HFFc6 (cell line): ENCODE measurements at regions not wholly inside any gene's neighbourhood (a gene's known extent, or its start where the extent isn't known, plus 50 kb on each side); places are given as distances from the start of the nearest gene placed in this dataset.

Experiments used
- DNase-seq: peaks from one replicate; pipeline ENCODE4 v3.0.0-alpha.2; 2018
- H3K27ac Mint-ChIP-seq: 2 replicates; pipeline ENCODE4 v1.8.0; 2020; ENCODE audit warnings: mild to moderate bottlenecking, mixed read lengths
- H3K27me3 Mint-ChIP-seq: 2 replicates; pipeline ENCODE4 v1.8.0; 2021; ENCODE audit warnings: mild to moderate bottlenecking, moderate library complexity, mixed read lengths; ENCODE audit not compliant: insufficient read depth
- H3K36me3 Mint-ChIP-seq: 2 replicates; pipeline ENCODE4 v1.8.0; 2021; ENCODE audit warnings: low read depth, mixed read lengths
- H3K4me1 Mint-ChIP-seq: 2 replicates; pipeline ENCODE4 v1.8.0; 2020; ENCODE audit warnings: low read depth, mixed read lengths
- H3K4me3 Mint-ChIP-seq: 2 replicates; pipeline ENCODE4 v1.8.0; 2020; ENCODE audit warnings: mild to moderate bottlenecking, moderate library complexity, mixed read lengths
- H3K9me3 Mint-ChIP-seq: 2 replicates; pipeline ENCODE4 v1.8.0; 2020; ENCODE audit warnings: mild to moderate bottlenecking, mixed read lengths
- CTCF ChIP-seq: fragments of 200-600 bp; sonication (generic); IDR thresholded peaks from 2 replicates; pipeline ENCODE4 v1.5.0; 2021; ENCODE audit warnings: antibody characterized with exemption, mild to moderate bottlenecking

GRCh38 chr10:55509168-55509567, 708.1 kb upstream of the PCDH15 start:
- Mint-ChIP-seq H3K27ac (no peak overlapping the region), H3K36me3 (no peaks in the 10 kb centered on the region), H3K4me3 (peak overlapping the region; percentile 81), H3K27me3 (no peaks in the 10 kb centered on the region), H3K4me1 (no peaks in the 10 kb centered on the region), H3K9me3 (no peaks in the 10 kb centered on the region; the same call in none of the 2 replicates)
- no peak for DNase-seq
- TF ChIP-seq CTCF: no peak

GRCh38 chr10:55500931-55501559, 700.0 kb upstream of the PCDH15 start:
- Mint-ChIP-seq H3K27me3 (no peaks in the 10 kb centered on the region), H3K9me3 (peaks cover 20% of the 10 kb centered on the region), H3K27ac (no peak overlapping the region), H3K36me3 (no peaks in the 10 kb centered on the region), H3K4me3 (no peak overlapping the region), H3K4me1 (no peaks in the 10 kb centered on the region)
- no peak for TF ChIP-seq CTCF
- DNase-seq: no peak

GRCh38 chr10:55497893-55498499, 697.0 kb upstream of the PCDH15 start:
- H3K4me3 Mint-ChIP-seq: no peak overlapping the region
- H3K4me1 Mint-ChIP-seq: no peaks in the 10 kb centered on the region
- no peak for DNase-seq
- peaks cover 36% of the 10 kb centered on the region for H3K9me3 Mint-ChIP-seq
- H3K36me3 Mint-ChIP-seq: no peaks in the 10 kb centered on the region
- no peak for TF ChIP-seq CTCF
- no peaks in the 10 kb centered on the region for H3K27me3 Mint-ChIP-seq
- H3K27ac Mint-ChIP-seq: no peak overlapping the region

- H3K36me3 Mint-ChIP-seq: no peaks in the 10 kb centered on the region
- no peak overlapping the region for H3K4me3 Mint-ChIP-seq
- no peaks in the 10 kb centered on the region for H3K27me3 Mint-ChIP-seq
- H3K27ac Mint-ChIP-seq: no peak overlapping the region
- no peaks in the 10 kb centered on the region for H3K4me1 Mint-ChIP-seq
- no peak for TF ChIP-seq CTCF
- no peak for DNase-seq
- H3K9me3 Mint-ChIP-seq: peaks cover 49% of the 10 kb centered on the region
These were observed 694.5 kb upstream of the PCDH15 start for GRCh38 chr10:55495555-55495954.

GRCh38 chr10:55491712-55492111, 690.7 kb upstream of the PCDH15 start:
- Mint-ChIP-seq H3K4me1 (no peaks in the 10 kb centered on the region), H3K36me3 (no peaks in the 10 kb centered on the region), H3K27me3 (no peaks in the 10 kb centered on the region), H3K9me3 (peaks cover 46% of the 10 kb centered on the region), H3K4me3 (no peak overlapping the region), H3K27ac (no peak overlapping the region)
- no peak for DNase-seq
- TF ChIP-seq CTCF: no peak
